ENCODE measurements at regions not wholly inside any gene's neighbourhood (a gene's known extent, or its start where the extent isn't known, plus 50 kb on each side); places are given as distances from the start of the nearest gene placed in this dataset.

- CTCF ChIA-PET = interaction anchor here (1.4 kb wide), 1 partner anchor 9 kb away, joined by 3 read pairs; no protein-coding TSS in a partner anchor
- peaks cover 29% of the 10 kb centered on the region for H3K4me1 ChIP-seq (ENCODE audit: control insufficient read depth, insufficient read depth, low read length)
- TF ChIP-seq BCL11A (IDR thresholded peaks at IDR 0.05; ENCODE audit: low read depth, low read length) = peak; percentile 49; the same call in 1 of the 2 replicates
- TF ChIP-seq, protein P1, sequence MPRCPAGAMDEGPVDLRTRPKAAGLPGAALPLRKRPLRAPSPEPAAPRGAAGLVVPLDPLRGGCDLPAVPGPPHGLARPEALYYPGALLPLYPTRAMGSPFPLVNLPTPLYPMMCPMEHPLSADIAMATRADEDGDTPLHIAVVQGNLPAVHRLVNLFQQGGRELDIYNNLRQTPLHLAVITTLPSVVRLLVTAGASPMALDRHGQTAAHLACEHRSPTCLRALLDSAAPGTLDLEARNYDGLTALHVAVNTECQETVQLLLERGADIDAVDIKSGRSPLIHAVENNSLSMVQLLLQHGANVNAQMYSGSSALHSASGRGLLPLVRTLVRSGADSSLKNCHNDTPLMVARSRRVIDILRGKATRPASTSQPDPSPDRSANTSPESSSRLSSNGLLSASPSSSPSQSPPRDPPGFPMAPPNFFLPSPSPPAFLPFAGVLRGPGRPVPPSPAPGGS (IDR thresholded peaks at IDR 0.05; ENCODE audit: borderline replicate concordance, insufficient read depth, low read depth, low read length, poor library complexity, severe bottlenecking) = peak; percentile 38
- peak; percentile 73 for TF ChIP-seq ATF2 (IDR thresholded peaks at IDR 0.05; ENCODE audit: low read length)
- TF ChIP-seq NFIC (IDR thresholded peaks at IDR 0.05; ENCODE audit: low read depth, low read length) = 0 out of 2 replicates have a peak, but pooled peaks have one; percentile 12
- 0 out of 2 replicates have a peak, but pooled peaks have one; percentile 17 for TF ChIP-seq TCF12 (IDR thresholded peaks at IDR 0.05; ENCODE audit: low read depth, low read length)
- peak; percentile 71; the same call in 1 of the 2 replicates for TF ChIP-seq IRF4 (IDR thresholded peaks at IDR 0.05; ENCODE audit: low read depth, low read length)
- peak; percentile 17; the same call in 1 of the 2 replicates for TF ChIP-seq PAX5 (IDR thresholded peaks at IDR 0.05; ENCODE audit: borderline replicate concordance, low read depth, low read length)
- TF ChIP-seq ZBED1 (IDR thresholded peaks at IDR 0.05; ENCODE audit: borderline replicate concordance) = peak; percentile 38; the same call in 1 of the 2 replicates
- no peak for TF ChIP-seq ATF7 (IDR thresholded peaks at IDR 0.05; ENCODE audit: low read depth)
- no peak for TF ChIP-seq NFXL1 (IDR thresholded peaks at IDR 0.05; ENCODE audit: borderline replicate concordance)
- TF ChIP-seq, protein P2, sequence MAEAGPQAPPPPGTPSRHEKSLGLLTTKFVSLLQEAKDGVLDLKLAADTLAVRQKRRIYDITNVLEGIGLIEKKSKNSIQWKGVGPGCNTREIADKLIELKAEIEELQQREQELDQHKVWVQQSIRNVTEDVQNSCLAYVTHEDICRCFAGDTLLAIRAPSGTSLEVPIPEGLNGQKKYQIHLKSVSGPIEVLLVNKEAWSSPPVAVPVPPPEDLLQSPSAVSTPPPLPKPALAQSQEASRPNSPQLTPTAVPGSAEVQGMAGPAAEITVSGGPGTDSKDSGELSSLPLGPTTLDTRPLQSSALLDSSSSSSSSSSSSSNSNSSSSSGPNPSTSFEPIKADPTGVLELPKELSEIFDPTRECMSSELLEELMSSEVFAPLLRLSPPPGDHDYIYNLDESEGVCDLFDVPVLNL (IDR thresholded peaks at IDR 0.05; ENCODE audit: low read depth, low read length) = no peak
- TF ChIP-seq EED (IDR thresholded peaks at IDR 0.05; ENCODE audit: low read depth) = peak; percentile 38; the same call in 1 of the 2 replicates
- TF ChIP-seq RUNX3 (IDR thresholded peaks at IDR 0.05; ENCODE audit: low read length) = peak; percentile 87
- peak in 1 of 2 experiments; percentile 32; a peak in 1 of 4 replicates for TF ChIP-seq ETV6 (conservative IDR thresholded peaks at IDR 0.05 in 1 of 2, IDR thresholded peaks at IDR 0.05 in 1 of 2; ENCODE audit: borderline replicate concordance in 1 of 2, low read depth in 1 of 2)
- TF ChIP-seq EGR1 (IDR thresholded peaks at IDR 0.05; ENCODE audit: borderline replicate concordance in 1 of 2, low read depth in 2 of 2, low read length in 2 of 2) = peak in 1 of 2 experiments; percentile 57; a peak in 1 of 3 replicates
- TF ChIP-seq JUNB (IDR thresholded peaks at IDR 0.05) = peak; percentile 67
- FAIRE-seq = peak; percentile 49
- BruUV-seq (replicated peaks) = no TSS peak
- peak; percentile 75 for ATAC-seq
- peak overlapping the region; percentile 64 for H3K4me2 ChIP-seq (ENCODE audit: control insufficient read depth, insufficient read depth)
- intact Hi-C loops (cut with micrococcal nuclease; ENCODE audit: unreplicated experiment) (no loop called here), in situ Hi-C loops (cut with MboI) (no loop called here)
- H3K27me3 ChIP-seq (replicated peaks in 1 of 2; ENCODE audit: control insufficient read depth in 2 of 2, insufficient read depth in 2 of 2, low read length in 1 of 2) = no peaks in the 10 kb centered on the region; a peak in 1 of 4 replicates
- H4K20me1 ChIP-seq (ENCODE audit: control insufficient read depth, insufficient read depth) = no peaks in the 10 kb centered on the region
- no peak overlapping the region for H3K9ac ChIP-seq (ENCODE audit: control insufficient read depth, insufficient read depth, low read length)
- no peaks in the 10 kb centered on the region for H3K9me3 ChIP-seq (replicated peaks; ENCODE audit: control insufficient read depth, insufficient read depth, low read length)
- peak overlapping the region; percentile 4; the same call in 1 of the 2 replicates for H3K27ac ChIP-seq (ENCODE audit: control insufficient read depth, insufficient read depth)
- no peaks in the 10 kb centered on the region for H3K36me3 ChIP-seq (ENCODE audit: control insufficient read depth in 2 of 2, insufficient read depth in 2 of 2, low read length in 1 of 2)
- WGBS (ENCODE audit: insufficient coverage, insufficient replicate concordance, low lambda C conversion rate, missing lambda C conversion rate) = 0% methylated on average over 3 of the region's 3 CpGs
- DNase-seq (ENCODE audit: low read depth, low spot score) = peak; percentile 55
- SMC1A ChIA-PET (ENCODE audit: uncharacterized antibody, unreplicated experiment) = interaction anchor here (0.6 kb wide), 1 partner anchor 457 kb away, joined by 3 read pairs; no protein-coding TSS in a partner anchor
- POLR2A ChIA-PET = interaction anchor here (1.0 kb wide), 1 partner anchor 27 kb away, joined by 4 read pairs; no protein-coding TSS in a partner anchor
- H3K79me2 ChIP-seq (ENCODE audit: control insufficient read depth, insufficient read depth, low read length) = no peaks in the 10 kb centered on the region
- RAD21 ChIA-PET (ENCODE audit: unreplicated experiment) = no interaction called here
- H2AFZ ChIP-seq (ENCODE audit: control insufficient read depth, low read depth, low read length) = no peak overlapping the region; the same call in 1 of the 2 replicates
- H3K4me3 ChIP-seq = no peak overlapping the region; the same call in 1 of the 2 replicates
Measured at GRCh38 chr15:70436428-70436827, 326.9 kb downstream of the UACA start.
